HK-2 (cell line): ENCODE measurements at regions not wholly inside any gene's neighbourhood (a gene's known extent, or its start where the extent isn't known, plus 50 kb on each side); places are given as distances from the start of the nearest gene placed in this dataset.

Source experiments
- DNase-seq: peaks from one replicate; pipeline ENCODE4 v3.0.0-alpha.2; 2018; ENCODE audit not compliant: unreplicated experiment

- no peak for DNase-seq
Measured at GRCh38 chr20:62581308-62581707, 61.0 kb upstream of the SLCO4A1 start.

- no peak for DNase-seq
Measured at GRCh38 chr20:62581806-62582205, 60.5 kb upstream of the SLCO4A1 start.

- DNase-seq, result no peak
Measured at GRCh38 chr20:62583424-62583920, 58.8 kb upstream of the SLCO4A1 start.

- no peak for DNase-seq
Measured at GRCh38 chr20:62584671-62585460, 57.4 kb upstream of the SLCO4A1 start.

- no peak for DNase-seq
Measured at GRCh38 chr20:62585461-62585970, 56.8 kb upstream of the SLCO4A1 start.

GRCh38 chr20:62586799-62587198 is 55.5 kb upstream of the SLCO4A1 start:
- no peak for DNase-seq

- DNase-seq, result no peak
Measured at GRCh38 chr20:62587757-62588402, 54.4 kb upstream of the SLCO4A1 start.

- no peak for DNase-seq
Measured at GRCh38 chr20:62588458-62589149, 53.7 kb upstream of the SLCO4A1 start.

- no peak for DNase-seq
Measured at GRCh38 chr20:62589150-62589498, 53.2 kb upstream of the SLCO4A1 start.

GRCh38 chr20:62589720-62590119 is 52.6 kb upstream of the SLCO4A1 start:
- DNase-seq, result no peak

- peak; percentile 94 for DNase-seq
Measured at GRCh38 chr20:62590309-62591121, 51.8 kb upstream of the SLCO4A1 start.

- no peak for DNase-seq
Measured at GRCh38 chr20:62591122-62591468, 51.2 kb upstream of the SLCO4A1 start.

GRCh38 chr20:62591591-62591990 is 50.7 kb upstream of the SLCO4A1 start:
- no peak for DNase-seq
